ENCODE measurements at regions not wholly inside any gene's neighbourhood (a gene's known extent, or its start where the extent isn't known, plus 50 kb on each side); places are given as distances from the start of the nearest gene placed in this dataset.

DNA sequence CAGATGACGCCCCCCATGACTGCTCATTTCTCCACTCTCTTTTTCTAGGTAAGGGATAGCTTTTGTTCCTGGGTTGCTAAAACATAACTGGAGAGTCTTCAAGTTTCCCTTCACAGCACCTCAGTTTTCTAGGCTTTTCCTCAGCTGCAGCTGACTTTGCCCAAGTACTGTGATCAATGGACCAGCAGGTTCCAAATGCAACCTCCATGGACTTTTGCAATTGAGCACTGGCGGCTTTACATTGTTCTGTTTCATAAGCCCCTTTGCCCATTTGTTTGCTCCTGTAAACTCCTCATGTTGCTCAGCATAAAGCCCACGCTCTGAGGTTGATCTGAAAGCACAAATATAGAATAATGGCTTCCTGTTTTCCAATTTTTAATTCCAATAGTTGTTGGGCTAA, 291.6 kb downstream of the IRS1 start:
- Histone ChIP-seq H3K9me3 (replicated peaks) (no peaks in the 10 kb centered on the region), H3K27ac (no peak overlapping the region), H3K4me3 (no peak overlapping the region), H3K27me3 (replicated peaks) (no peaks in the 10 kb centered on the region), H3K36me3 (no peaks in the 10 kb centered on the region), H3K4me1 (replicated peaks) (no peaks in the 10 kb centered on the region)
- no peak for DNase-seq (ENCODE audit: low read depth in 1 of 2, low spot score in 2 of 2)

DNA sequence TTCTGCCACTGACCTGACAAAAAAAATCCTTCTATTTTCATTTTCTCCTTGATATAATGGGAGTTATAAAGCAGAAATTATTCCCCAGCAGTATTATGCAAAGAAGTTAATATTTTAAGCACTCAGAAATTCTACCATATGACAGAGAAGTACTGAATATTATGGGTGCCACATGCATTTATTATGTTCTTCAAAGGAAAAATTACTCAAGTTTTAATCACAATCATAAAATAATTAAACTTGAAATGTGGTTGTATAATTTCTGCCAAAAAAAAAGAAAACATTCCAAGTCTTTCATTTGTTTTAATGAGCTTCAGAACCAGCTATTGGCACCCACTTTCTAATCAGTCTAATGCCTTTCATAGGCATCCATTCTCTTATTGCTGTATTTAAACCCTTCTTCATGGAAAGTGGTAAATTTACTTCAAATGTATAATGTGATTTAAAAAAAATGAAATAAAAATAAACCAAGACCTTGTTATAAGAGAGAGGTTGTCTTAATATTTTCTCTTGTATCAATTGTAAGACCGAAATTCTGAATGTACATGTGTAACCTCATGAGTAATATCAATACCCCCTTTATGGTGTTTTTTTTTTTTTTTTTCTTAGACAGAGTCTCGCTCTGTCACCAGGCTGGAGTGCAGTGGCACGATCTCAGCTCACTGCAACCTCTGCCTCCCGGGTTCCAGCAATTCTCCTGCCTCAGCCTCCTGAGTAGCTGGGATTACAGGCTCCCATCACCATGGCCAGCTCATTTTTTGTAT, 302.3 kb downstream of the IRS1 start:
- Histone ChIP-seq H3K4me1 (replicated peaks) (no peaks in the 10 kb centered on the region), H3K9me3 (replicated peaks) (no peaks in the 10 kb centered on the region; the same call in 1 of the 2 replicates), H3K36me3 (no peaks in the 10 kb centered on the region), H3K4me3 (no peak overlapping the region), H3K27ac (no peak overlapping the region), H3K27me3 (replicated peaks) (no peaks in the 10 kb centered on the region)
- DNase-seq (ENCODE audit: low read depth in 1 of 2, low spot score in 2 of 2), result no peak

GRCh38 chr2:226496273-226496550, 303.4 kb downstream of the IRS1 start:
- Histone ChIP-seq H3K36me3 (no peaks in the 10 kb centered on the region), H3K27ac (no peak overlapping the region)
- no peak for DNase-seq (ENCODE audit: low read depth in 1 of 2, low spot score in 2 of 2)

DNA sequence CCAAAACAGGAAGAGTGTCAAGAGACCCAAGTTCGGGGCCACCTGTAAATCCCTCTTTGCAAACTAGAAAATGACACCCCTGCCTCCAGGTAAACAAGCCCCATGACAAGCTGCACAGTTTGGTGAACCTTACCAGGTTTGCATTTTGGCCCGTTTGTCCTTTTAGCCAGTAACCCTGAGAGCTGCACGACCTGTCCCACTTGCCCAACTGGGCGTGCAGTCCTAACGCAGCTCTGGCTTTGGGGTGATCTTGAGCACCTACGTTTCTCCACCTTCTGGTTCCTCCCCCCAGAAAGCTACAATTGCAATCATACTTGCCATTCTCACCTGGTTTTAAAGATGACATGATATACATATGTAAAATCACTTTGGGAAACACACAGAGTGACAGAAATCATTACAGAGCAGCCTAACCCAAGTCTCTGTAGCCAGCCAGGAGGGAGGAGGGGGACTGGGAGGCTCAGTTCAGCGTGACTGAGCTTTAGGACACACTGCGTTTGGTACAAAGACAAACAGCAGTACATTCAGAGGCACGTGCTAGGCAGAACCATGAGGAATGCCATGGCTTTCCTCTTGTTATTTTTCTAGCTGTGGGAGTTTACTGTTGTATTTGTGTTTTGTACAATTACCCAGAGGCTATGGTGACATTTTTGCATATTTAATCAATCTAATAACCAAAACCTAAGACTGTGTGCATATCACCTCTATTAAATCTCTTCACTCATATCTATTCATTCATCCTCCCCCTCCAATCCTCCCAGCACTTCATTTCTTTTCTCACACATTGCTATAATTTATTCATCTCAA, 304.0 kb downstream of the IRS1 start:
- Histone ChIP-seq H3K4me3 (no peak overlapping the region), H3K27me3 (replicated peaks) (no peaks in the 10 kb centered on the region), H3K36me3 (no peaks in the 10 kb centered on the region), H3K4me1 (replicated peaks) (no peaks in the 10 kb centered on the region), H3K27ac (no peak overlapping the region), H3K9me3 (replicated peaks) (no peaks in the 10 kb centered on the region)
- DNase-seq (ENCODE audit: low read depth in 1 of 2, low spot score in 2 of 2), result no peak

More at GRCh38 chr2:226496273-226496550, 303.4 kb downstream of the IRS1 start:
- no peaks in the 10 kb centered on the region for H3K27me3 ChIP-seq (replicated peaks)
- H3K4me3 ChIP-seq, result no peak overlapping the region
- H3K9me3 ChIP-seq (replicated peaks), result no peaks in the 10 kb centered on the region; the same call in 1 of the 2 replicates
- H3K4me1 ChIP-seq (replicated peaks), result no peaks in the 10 kb centered on the region

- Histone ChIP-seq H3K9me3 (replicated peaks) (no peaks in the 10 kb centered on the region), H3K4me1 (replicated peaks) (peaks cover 17% of the 10 kb centered on the region), H3K4me3 (no peak overlapping the region), H3K27ac (no peak overlapping the region), H3K36me3 (no peaks in the 10 kb centered on the region), H3K27me3 (replicated peaks) (no peaks in the 10 kb centered on the region)
- DNase-seq (ENCODE audit: low read depth in 1 of 2, low spot score in 2 of 2), result no peak
These were observed 308.5 kb downstream of the IRS1 start for GRCh38 chr2:226491112-226491511.

DNA sequence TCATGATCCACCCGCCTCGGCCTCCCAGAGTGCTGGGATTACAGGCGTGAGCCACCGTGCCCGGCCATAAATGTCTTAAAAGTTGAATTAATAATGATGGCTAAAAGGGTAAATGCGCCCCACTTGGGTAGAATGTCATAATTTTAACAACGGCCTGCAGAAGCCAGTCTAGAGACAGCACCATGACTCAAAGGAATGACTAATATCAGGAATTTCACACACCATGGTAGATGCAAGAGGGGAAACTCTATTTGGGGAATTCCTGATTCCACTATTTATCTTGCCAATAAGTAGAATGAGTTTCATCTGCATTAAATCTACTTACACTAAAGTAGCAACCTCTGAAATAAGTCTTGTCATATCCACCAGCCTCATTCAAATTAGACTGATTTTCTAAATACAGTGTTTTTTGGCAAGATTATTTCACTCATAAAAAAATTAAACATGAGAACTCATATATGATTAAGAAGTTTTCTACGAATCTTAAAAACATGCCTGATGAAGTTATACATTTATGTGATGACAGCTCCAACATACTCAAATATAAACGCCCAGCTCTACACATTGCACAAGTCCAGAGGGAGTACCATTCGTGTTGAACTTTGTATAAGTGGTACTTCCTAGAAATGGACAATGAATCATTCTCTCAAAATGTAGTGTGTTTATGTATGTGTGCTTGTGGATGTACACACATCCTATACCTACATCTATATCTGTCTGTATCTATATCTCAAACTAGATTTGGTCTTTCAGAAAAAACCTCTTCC, 309.7 kb downstream of the IRS1 start:
- no peaks in the 10 kb centered on the region for H3K27me3 ChIP-seq (replicated peaks)
- H3K9me3 ChIP-seq (replicated peaks), result no peaks in the 10 kb centered on the region
- H3K4me1 ChIP-seq (replicated peaks), result peaks cover 18% of the 10 kb centered on the region
- no peak overlapping the region for H3K4me3 ChIP-seq
- H3K36me3 ChIP-seq, result no peaks in the 10 kb centered on the region
- DNase-seq (ENCODE audit: low read depth in 1 of 2, low spot score in 2 of 2), result peak; percentile 51 to 78
- peak overlapping the region; percentile 49 for H3K27ac ChIP-seq

GRCh38 chr2:226488034-226488433, 311.6 kb downstream of the IRS1 start:
- H3K4me1 ChIP-seq (replicated peaks), result peaks cover 36% of the 10 kb centered on the region
- H3K36me3 ChIP-seq, result no peaks in the 10 kb centered on the region
- H3K4me3 ChIP-seq, result no peak overlapping the region
- H3K9me3 ChIP-seq (replicated peaks), result no peaks in the 10 kb centered on the region
- DNase-seq (ENCODE audit: low read depth in 1 of 2, low spot score in 2 of 2), result no peak
- no peaks in the 10 kb centered on the region for H3K27me3 ChIP-seq (replicated peaks)
- no peak overlapping the region for H3K27ac ChIP-seq

DNA sequence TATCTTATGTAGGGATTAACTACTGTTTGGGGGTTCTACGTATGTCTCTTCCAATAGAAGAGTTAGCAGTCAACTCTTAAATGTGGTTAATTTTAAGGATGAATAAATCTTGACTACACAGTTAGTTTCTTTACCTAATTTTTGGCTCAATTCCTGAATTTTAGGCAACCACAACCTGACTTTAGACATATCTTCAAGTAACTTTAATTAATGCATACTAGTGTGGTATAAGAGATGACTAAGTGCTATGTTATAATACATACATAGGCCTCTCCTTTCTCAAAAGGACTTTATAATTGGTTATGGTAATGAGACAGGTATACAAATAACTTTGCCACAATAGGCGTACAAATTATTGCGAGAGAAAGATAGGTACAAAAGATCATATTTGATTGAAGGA, 312.0 kb downstream of the IRS1 start:
- peaks cover 41% of the 10 kb centered on the region for H3K4me1 ChIP-seq (replicated peaks)
- DNase-seq (ENCODE audit: low read depth in 1 of 2, low spot score in 2 of 2), result no peak
- H3K27me3 ChIP-seq (replicated peaks), result no peaks in the 10 kb centered on the region
- no peaks in the 10 kb centered on the region for H3K36me3 ChIP-seq
- no peak overlapping the region for H3K27ac ChIP-seq
- H3K4me3 ChIP-seq, result no peak overlapping the region
- no peaks in the 10 kb centered on the region for H3K9me3 ChIP-seq (replicated peaks)

DNA sequence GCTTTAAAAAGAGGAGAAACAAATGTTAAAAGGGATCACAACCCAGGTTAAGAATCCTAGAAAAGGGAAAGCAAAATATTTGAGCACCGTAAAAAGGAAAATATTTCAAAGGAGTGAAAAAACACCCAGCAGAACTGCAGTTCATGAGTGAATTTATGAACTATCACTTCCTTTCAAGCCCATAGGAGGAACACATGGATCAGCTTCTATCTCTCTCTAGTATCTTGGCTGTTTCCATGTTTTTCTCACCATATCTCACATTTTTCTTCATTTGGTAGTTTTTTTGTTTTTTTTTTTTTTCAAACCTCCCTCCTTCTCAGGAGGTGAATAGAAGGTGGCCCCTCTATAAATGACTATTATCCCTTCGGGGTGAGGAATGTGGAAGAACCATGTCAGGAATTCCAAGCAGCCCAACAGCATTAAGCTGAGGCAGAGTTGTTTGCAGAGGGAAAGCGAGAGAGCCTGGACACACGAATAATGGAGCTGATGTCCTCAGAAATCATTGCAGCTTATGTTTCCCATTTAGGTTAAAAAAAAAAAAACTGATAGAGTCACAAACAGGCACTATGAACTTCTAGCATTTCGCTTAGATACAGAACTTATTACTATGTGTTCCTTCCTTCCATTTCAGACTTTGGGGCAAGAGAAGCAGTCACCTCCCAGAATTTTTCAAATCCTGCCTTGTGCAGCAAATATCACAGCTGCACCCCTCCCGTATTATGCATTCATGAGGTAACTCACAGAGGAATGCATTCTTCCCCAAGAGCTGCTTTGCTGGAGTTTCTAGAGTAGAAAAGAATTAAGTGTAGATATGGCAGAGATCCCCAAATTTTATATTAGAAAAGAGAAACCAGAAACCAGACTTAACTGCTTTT, 315.6 kb downstream of the IRS1 start:
- Histone ChIP-seq H3K9me3 (replicated peaks) (no peaks in the 10 kb centered on the region), H3K4me1 (replicated peaks) (peaks cover 51% of the 10 kb centered on the region), H3K36me3 (no peaks in the 10 kb centered on the region), H3K4me3 (no peak overlapping the region), H3K27ac (peak overlapping the region; percentile 91), H3K27me3 (replicated peaks) (no peaks in the 10 kb centered on the region)
- peak; percentile 82 to 95 for DNase-seq (ENCODE audit: low read depth in 1 of 2, low spot score in 2 of 2)

- Histone ChIP-seq H3K9me3 (replicated peaks) (no peaks in the 10 kb centered on the region), H3K36me3 (no peaks in the 10 kb centered on the region), H3K4me1 (replicated peaks) (peaks cover 59% of the 10 kb centered on the region), H3K27me3 (replicated peaks) (no peaks in the 10 kb centered on the region), H3K4me3 (no peak overlapping the region), H3K27ac (peak overlapping the region; percentile 91)
- DNase-seq (ENCODE audit: low read depth in 1 of 2, low spot score in 2 of 2), result peak in 1 of 2 experiments; percentile 47
These were observed 316.5 kb downstream of the IRS1 start for GRCh38 chr2:226483143-226483542.

DNA sequence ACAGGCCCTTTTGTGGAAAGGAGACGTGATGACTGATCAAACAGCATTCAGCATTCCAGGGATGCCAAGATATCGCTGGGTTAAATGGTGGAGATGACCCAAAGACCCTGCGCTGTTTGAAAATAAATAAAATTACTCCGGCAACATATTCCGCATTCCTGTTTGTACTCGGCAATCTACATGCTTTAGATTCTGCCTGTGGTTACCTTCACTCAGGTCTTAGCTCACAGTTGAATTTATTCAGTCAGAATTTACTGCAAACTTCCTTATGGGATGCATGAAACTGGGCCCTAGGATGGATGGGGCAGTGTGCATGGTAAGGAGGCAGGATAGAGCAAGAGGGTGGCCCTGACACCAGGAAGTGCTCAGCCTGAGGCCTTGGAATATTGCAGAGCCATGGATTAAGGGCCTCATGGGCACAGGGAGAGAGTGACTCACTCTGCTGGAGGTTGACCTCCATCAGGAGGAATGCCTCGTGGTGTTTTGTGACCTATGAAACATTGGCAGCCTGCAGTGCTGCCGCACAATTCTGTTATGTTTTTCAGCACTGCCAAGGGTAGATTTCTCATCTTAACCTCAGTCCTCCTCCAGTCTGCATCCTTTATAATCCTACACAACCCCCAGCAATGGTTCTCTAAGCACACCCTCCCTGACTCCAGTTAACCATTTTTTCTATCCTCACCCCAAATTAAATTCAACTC, 321.4 kb downstream of the IRS1 start:
- H3K36me3 ChIP-seq, result no peaks in the 10 kb centered on the region
- DNase-seq (ENCODE audit: low read depth in 1 of 2, low spot score in 2 of 2), result peak; percentile 93 to 98
- H3K4me1 ChIP-seq (replicated peaks), result peaks cover 77% of the 10 kb centered on the region
- H3K4me3 ChIP-seq, result no peak overlapping the region
- no peaks in the 10 kb centered on the region for H3K27me3 ChIP-seq (replicated peaks)
- H3K9me3 ChIP-seq (replicated peaks), result no peaks in the 10 kb centered on the region
- peak overlapping the region; percentile 99 for H3K27ac ChIP-seq

DNA sequence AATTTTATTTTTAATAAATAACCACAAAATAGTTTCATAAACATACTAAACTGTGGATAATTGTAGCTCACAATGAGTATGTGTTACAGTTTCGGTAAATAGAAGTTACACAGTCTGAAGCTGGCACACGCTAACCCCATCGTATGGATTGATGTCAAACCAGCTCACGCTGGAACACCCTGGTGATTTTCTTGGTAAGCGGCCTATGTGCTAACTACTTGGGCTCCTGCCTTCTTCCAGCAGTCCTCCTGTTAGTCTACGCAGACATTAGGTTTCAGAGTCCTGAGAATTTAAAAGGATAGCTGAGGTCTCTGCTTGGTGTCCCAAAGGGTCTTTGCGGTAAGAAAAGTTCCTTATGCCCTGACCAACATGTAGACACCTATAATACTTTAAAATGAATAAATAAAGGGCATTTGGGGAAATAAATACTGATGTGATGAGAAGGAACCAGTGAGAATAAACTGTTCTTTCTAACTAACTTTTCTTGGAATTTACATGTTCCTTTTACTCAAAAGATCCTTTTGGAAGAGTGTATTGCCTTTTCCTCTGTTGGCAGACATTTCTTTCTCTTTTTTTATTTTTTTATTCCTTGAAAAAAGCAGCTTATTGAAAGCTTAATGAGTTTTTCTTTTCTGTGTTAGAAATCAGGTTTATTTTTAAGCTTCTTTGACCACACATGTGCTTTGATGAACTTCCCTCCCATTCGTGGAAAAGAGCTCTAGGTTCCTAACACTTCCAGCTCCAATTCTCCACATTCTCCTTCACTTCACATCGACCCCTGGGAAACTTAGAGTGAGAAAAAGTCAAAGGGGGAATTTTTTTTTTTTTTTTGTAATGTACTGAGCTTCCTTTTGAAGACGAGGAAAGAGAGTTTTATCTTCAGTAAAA, 322.2 kb downstream of the IRS1 start:
- H3K36me3 ChIP-seq, result no peaks in the 10 kb centered on the region
- no peak for DNase-seq (ENCODE audit: low read depth in 1 of 2, low spot score in 2 of 2)

More for the DNA sequence above, 322.2 kb downstream of the IRS1 start:
- H3K9me3 ChIP-seq (replicated peaks), result 0 out of 2 replicates have a peak, but pooled peaks cover 3% of the 10 kb centered on the region
- peak overlapping the region; percentile 99 for H3K27ac ChIP-seq
- peaks cover 69% of the 10 kb centered on the region for H3K4me1 ChIP-seq (replicated peaks)
- no peaks in the 10 kb centered on the region for H3K27me3 ChIP-seq (replicated peaks)
- H3K4me3 ChIP-seq, result no peak overlapping the region

All from SJSA1 (cell line).